ENCODE measurements at regions not wholly inside any gene's neighbourhood (a gene's known extent, or its start where the extent isn't known, plus 50 kb on each side); places are given as distances from the start of the nearest gene placed in this dataset.

DNA sequence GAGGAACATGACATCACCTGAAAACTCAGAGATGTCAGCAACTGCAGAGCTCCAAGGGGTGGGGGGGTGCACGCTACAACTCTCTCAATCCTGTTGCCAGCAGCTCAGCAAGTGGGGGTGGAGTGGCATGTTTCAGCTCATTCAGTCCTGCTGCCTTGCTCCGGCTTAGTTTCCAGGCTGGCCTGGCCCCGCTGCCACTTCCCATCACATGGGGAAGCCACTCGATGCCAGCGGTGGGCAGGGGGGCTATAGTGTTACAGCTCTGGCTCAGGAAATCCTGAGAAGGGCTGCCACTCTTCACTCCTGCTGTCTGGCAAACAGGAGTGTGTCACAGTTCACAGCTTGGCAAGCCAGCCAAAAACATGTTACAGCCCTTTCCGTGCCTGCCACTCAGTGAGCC is 356.5 kb upstream of the GULP1 start:
- no peak for DNase-seq (ENCODE audit: low read depth)

DNA sequence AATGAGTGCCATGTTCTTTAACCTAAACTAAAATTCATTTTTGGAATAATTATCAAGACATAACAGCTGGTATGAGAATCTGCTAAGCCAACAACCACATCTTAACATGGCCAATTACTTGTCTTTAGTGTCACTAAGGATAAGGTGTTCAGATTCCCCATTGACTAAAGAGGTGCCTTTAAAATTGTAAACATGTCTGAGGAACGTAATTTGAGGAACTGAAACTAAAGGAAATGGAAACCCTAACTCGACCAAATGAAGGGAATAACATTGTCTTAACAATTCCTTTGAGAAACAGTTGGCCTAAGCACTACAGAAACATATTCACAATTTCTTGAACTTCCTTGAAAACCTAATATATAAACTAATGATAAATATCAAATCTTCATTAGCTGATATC is 355.4 kb upstream of the GULP1 start:
- DNase-seq (ENCODE audit: low read depth): no peak

DNA sequence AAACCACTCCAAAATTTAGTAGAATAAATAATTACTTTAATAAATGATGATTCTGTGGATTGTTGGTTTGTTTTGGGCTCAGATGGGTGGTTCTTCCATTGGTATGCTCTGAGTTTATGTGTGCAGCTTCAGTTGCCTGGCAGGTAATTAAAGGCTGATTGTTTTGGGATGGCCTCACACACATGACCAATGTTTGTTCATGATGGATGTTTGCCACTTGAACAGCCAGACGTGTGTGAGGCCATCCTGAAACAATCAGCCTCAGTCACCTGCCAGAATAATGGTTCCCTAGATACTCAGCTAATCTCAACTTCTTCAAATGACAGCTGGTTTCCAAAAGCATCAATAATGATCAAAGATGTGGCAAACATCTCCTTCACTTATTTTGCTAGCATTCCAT is 352.5 kb upstream of the GULP1 start:
- no peak for DNase-seq (ENCODE audit: low read depth)

DNA sequence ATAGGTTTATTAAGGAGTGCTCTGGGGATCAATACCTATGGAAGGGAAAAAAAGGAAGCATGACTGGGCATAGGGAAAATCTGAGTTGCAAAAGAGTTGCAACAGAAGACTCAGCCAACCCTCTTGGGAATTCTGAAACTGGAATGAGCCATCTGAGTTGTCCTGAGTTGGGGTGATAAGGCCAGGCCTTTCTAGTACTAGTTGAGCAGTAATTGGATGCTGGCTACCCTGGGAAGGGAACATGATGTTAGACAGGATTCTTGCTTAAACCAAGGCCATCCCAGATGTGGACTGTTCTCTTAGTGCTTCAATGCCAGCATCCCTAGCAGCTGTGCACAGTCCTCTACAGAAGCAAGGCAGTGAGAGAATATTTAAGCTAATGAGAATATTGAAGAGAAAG is 348.8 kb upstream of the GULP1 start:
- no peak for DNase-seq (ENCODE audit: low read depth)

DNA sequence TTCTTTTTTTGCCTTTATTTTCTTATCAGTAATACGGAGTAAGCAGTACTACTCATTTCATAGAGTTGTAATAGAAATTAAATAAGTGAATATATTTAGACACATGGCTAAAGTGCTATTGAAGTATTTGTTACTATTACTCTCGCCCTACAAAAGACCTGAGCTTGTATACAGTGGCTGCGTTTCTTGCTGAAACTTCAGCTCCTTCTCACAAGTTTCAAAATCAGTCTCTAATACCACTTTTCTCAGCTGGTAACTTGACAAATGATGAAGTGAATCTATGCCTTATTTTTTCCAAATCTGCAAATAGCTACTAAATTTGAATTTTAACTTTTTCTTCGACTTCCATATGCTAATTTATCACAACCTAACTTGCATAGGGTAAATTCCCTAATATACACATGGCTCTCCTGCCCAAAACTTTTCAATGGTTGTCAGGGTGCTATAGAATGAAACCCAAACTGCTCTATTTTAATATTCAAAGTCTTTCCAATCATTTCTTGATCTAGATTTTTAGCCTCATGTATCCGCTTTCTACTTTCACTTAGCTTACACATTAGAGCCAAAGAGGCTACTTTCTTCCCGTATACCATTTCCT is 347.8 kb upstream of the GULP1 start:
- DNase-seq (ENCODE audit: low read depth): no peak

DNA sequence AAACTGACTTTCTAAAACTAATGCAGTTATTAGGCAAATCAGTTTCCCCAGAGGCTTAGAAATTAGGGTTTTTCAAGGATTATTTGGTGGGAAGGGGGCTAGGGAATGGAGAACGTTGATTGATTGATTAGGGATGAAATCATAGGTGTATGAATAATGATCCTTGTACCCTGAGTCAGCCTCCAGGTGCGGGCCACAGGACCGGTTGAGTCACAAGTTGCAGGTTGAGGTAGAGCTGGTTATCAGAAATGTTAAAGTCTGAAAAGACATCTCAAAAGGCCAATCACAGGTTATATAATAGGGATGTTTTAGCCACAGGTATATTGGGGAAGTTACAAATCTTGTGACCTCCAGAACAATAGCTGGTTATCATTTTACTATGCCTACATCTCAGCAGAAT is 341.8 kb upstream of the GULP1 start:
- DNase-seq (ENCODE audit: low read depth): no peak

DNA sequence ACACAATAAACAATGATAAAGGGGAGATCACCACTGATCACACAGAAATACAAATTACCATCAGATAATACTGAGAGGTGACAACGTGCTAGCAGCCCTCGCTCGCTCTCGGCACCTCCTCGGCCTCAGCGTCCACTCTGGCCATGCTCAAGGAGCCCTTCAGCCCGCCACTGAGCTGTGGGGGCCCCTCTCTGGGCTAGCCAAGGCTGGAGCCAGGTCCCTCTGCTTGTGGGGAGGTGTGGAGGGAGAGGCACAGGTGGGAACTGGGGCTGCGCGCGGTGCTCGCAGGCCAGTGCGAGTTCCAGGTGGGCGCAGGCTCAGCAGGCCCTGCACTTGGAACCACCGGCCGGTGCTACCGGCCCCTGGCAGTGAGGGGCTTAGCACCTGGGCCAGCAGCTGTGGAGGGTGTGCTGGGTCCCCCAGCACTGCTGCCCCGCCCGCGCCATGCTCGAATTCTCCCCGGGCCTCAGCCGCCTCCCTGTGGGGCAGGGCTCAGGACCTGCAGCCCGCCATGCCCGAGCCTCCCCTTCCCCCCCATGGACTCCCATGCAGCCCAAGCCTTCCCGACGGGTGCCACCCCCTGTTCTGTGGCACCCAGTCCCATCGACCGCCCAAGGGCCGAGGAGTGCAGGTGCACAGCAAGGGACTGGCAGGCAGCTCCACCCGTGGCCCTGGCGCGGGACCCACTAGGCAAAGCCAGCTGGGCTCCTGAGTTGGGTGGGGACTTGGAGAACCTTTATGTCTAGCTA is 340.0 kb upstream of the GULP1 start:
- no peak for DNase-seq (ENCODE audit: low read depth)

DNA sequence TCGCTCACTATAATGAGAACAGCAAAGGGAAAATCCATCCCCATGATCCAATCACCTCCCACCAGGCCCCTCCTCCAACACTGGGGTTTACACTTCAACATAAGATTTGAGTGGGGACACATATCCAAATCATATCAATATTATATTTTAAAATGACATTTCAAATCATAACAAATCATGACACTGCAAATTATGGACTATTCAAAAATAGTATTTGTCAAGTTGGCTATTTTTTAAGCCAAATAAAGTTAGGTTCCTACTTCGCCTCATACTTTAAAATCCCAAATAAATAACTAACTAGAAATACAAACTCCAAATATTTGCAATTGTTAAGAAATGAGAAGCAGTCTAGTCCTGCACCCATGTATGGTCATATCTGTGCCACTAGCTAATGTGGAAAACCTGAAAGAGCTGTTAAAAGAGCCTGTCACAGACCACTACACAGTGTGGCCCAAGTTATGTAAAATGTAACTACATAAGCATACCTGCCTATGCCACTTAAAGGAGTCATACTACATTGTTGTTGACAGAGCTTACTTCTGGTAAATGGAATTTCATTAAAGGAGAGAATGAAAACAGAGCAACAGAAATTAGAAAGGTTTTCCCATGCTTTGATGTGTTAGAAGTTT is 334.7 kb upstream of the GULP1 start:
- DNase-seq (ENCODE audit: low read depth): no peak

DNA sequence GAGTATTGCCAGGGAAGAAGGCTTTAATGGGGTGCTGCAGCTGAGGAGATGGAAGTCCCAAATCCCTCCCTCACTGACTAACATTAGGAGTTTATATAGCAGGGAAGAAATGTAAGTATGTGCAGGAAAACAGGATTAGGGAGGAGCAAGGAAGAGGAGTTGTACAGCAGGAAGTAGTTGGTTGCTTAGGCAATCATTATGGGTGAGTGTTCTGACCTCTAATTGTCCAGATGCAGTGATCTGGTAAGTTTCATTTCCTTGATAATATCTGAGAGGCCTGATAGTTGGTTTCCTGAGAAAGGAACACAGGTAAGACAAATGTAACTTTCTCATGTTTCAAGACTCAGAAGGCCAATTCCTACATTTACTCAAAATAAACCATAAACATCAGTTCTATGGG is 331.9 kb upstream of the GULP1 start:
- DNase-seq (ENCODE audit: low read depth): peak; percentile 43

DNA sequence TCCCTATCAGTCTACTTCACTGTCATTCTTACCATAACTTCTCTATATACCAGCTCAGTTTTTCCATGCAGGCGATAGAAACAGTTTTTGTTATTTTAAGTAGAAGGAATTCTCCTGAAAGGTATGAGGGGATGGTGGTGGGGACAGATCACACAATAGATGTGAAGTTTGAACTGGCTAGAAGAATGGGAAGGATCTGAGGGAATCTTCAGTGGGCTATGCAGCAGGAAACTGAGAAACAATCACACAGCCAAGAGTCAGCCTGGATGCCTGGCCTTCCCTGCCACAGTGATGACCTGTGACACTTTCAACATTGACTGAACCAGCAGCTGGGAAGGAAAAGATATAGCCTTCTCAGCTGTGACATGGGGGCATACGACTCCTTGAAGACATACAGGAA is 329.1 kb upstream of the GULP1 start:
- no peak for DNase-seq (ENCODE audit: low read depth)

DNA sequence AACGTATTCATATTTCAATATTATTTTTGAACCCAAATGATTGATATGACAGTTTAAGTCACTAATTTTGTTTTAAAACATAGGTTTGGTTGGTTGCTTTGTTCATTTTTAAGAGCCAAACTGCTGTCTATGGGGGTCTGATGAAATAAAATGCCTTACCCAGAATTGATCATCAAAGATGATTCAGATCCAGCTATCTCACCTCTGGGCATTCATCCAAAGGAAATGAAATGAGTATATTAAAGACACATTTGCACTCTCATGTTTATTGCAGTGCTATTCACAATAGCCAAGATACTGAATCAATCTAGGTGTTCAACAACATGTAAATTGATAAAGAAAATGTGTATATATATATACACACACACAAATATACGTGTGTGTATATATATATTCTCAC is 326.9 kb upstream of the GULP1 start:
- DNase-seq (ENCODE audit: low read depth): peak; percentile 87

DNA sequence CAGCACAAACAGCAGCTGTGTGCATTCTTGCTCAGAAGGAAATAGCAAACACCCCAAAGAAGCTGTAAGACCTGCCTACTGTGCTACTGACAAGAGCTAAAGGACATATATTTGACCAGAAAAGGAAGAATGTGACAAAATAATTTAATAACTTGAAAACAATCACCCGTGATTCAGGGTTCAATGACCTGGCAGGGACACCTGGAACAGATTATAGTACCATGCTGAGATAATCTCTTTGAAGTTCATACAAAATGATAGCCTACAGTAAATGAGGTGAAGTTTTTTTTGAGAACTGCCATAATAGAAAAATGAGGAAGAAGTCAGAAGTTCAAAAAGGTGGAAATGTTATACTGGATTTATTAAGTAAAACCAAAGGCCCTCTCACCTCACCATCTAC is 324.8 kb upstream of the GULP1 start:
- DNase-seq (ENCODE audit: low read depth): no peak

DNA sequence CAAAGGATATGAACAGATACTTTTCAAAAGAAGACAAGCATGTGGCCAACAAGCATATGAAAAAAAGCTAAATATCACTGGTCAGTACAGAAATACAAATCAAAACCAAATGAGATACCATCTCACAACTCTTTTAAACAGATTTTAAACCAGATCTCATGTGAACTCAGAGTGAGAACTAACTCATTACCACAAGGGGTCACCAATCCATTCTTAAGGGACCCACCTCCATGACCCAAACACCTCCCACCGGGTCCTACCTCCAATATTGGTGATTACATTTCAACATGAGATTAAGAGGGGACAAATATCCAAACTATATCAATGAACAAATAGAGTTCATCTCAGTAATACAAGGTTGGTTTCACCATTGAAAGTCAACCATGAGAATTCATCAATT is 319.8 kb upstream of the GULP1 start:
- DNase-seq (ENCODE audit: low read depth): no peak

DNA sequence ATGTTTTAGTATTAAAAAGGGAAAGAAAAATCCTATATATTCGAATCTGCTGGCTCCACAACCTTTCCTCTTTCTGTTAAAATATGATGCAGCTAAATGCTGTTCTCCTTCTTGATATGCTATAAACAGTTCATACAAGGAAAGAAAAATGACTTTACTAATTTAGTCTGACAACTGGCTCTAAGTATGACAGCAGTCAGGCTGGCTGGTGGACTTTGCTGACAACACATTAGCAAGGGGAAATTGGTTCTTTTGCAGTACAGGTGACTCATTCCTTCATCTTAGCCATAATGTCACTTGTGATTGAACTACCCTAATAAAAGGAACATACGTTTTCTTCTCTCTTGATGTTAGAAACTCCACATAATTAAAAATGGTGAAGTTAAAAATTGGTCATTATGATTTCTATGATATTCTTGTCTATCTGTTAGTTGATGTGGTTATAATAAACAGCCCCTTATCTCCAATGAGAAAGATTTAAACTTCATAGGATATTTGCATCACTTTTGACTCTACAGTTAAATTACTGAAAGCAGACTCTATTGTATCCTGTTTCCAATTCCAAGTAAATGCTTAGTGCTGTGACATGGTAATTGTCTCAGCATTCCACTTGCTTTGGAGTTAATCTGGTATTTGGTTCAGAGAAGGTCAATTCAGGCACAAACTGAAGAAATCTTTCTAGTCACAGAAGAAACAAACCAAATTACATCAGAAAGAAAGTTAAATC is 315.3 kb upstream of the GULP1 start:
- peak; percentile 12 for DNase-seq (ENCODE audit: low read depth)

DNA sequence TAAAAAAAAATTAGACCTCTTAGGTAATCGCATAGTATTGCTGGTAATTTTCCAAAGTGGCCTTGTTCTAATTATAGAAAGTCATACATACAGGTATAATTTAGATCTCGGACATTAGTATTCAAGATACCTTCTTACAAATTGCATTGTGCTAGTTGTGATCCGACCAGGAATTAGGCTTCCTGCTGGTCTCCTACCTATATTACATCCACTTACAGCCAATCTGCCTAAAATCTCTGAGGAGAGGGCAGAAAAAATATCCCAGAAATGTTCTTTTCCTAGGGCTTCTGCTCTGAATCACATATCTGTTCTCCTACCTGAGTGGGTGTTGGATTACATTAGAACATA is 314.7 kb upstream of the GULP1 start:
- DNase-seq (ENCODE audit: low read depth): no peak

DNA sequence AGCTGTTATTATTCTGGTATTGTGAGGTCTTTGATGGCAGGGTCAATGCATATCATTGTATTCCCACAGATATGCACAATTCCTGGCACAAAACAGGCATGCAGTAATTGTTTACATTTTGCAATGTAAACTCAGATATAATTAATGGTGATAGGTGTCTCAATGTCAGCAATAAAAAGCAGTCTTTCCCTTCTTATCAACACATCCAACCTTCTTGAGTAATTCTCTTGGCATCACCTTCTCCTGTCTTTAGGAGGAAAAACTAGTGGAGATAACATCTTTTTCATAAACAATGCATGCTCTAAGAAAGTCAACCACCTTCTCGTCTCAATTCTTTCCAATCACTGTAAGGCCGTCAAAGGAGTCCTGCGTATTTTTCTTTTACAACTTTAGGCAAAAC is 313.3 kb upstream of the GULP1 start:
- no peak for DNase-seq (ENCODE audit: low read depth)

DNA sequence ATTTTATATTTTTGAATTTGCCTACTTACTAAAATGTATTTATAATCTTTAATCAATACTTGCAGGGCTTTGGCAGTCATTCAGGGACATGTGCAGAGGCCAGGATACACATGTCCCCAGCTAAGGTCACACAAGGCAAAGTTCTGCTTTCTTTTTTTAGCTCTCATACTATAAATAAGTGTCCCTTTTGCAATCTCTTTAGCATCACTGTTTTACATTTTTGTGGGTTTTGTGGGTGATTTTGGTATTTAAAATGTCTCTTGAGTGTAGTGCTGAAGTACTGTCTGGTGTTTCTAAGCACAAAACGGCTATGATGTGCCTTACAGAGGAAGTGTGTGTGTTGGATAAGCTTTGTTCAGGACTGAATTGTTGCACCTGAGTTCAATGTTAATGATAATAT is 309.0 kb upstream of the GULP1 start:
- DNase-seq (ENCODE audit: low read depth): peak; percentile 58

DNA sequence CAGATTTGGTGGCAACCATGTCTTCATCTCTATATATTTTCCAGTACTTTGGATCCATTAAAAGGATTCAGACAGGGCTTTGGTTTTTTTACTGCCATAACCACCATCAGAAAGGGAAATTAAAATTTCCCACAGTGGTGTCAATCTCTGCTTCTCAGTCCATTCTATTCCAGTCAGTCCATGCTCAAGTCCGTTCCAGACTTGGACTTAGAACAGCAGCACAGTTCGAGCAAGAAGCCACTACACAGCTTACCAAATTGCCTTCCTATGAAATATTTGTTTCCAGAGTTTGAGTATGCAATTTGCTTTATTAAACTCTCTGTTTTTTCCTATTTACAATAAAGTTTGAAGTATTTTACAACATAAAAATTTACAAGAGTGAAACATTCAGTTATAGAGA is 306.5 kb upstream of the GULP1 start:
- DNase-seq (ENCODE audit: low read depth): no peak

DNA sequence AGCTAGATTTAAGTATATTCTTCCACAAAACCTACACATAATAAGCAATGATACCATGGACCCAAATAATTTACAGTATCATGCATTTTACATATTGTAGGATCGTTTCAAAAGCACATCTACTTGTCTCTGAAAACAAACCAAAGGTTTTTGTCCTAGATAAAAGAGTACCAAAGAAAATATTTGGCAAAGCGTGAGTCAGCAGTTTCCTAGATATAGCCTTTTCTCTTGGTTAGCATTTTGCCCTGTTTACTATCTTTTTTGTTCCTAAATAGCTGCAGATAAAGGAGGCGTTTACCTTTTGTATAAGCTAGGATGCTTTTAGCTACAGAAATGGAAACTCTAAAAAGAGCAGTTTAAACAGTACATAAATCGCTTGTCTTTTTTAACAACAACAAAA is 305.8 kb upstream of the GULP1 start:
- DNase-seq (ENCODE audit: low read depth): no peak

DNA sequence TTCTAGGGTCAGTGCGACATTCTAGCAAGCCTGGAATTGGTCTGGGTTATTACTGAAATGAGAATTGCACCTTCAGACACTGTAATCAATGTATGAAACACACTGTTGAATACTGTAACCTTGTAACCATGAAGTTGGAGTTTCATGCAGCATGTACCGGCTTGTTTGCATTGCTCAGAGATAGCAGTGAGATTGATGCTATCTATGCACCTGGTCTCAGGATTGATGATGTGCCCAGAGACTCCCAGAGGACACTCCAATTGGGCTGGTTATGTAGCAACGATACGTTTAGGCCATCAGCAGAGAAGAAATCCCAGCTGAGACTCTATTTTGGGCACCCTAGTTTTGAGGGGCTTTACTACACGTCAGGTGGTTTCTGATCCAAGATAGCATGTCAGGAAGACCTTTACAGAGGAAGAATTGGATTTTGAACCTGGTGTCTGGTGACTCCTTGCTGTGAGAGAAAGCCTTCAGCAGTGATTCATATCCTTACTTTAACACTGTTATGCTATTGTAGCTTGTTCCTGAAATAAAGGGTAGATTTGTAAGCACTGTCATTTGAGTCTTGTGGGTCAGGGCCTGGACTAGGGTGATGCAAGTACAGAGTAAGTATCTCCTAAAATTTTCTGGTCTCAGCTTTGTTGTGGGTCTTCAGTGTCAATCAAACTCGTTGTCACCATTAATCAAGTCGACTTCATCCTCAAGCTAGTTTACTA is 305.1 kb upstream of the GULP1 start:
- peak; percentile 13 for DNase-seq (ENCODE audit: low read depth)

DNA sequence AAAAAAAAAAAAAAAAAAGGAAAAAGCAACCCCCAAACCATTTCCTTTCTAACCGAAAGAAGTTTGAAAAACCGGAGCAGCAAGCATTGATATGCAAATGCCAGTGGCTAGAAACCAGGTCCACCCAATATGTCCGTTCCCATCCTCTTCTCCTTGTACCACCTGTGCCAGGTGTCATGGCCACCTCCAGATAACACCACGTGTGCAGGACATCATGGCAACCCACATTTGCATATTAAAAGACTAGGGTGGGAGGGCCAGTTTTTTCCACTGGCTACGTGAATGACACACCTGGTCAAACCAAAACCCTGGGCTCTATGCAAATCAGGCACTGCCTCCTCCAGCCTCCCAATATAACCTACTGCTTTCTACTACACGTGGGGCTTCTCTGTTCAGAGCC is 303.3 kb upstream of the GULP1 start:
- no peak for DNase-seq (ENCODE audit: low read depth)

DNA sequence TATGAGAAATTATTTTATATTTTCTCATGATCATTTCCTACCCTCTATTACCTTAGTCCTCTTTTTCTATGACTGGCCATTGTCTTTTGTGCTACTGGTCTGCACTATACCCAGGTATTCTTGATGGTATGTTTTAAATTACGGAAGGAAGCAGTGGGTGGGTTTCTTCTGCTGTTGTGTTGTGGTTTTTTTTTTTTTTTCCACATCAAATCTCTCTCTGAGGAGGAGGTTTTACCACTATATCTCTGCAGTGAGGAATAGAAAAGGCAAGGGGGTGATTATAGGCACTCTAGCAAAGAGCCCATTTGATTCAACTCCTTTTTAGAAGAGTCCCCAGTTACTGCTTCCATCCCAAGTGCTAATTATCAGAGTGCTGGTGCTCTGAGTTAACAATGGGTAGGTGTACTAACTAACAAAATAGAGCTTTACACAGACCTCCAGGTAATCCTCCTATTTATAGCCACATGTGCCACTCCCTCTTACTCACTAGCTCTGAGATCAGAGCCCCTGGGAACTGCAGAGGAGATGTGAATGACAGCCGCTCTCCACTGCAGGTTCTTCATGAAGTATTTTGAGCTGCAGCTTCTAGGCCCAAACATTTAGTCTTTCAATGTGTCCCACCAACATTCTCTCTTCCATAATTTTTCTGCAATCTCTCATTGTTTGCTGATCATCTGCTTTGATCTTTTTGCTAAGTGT is 301.6 kb upstream of the GULP1 start:
- DNase-seq (ENCODE audit: low read depth): no peak

Data from ELR (cell line).